OCI-LY1 (cell line): ENCODE measurements at regions not wholly inside any gene's neighbourhood (a gene's known extent, or its start where the extent isn't known, plus 50 kb on each side); places are given as distances from the start of the nearest gene placed in this dataset.

Source experiments
- H2AFZ ChIP-seq: fragments of 200-600 bp; sonication (generic), shearing (Covaris generic); 2 replicates; pipeline ENCODE4 v1.6.0; 2014; ENCODE audit warnings: antibody characterized with exemption, mild to moderate bottlenecking, low read length
- H3F3A ChIP-seq: fragments of 200-600 bp; sonication (generic), shearing (Covaris generic); 2 replicates; pipeline ENCODE4 v1.6.0; 2014; ENCODE audit warnings: mild to moderate bottlenecking, antibody characterized with exemption, low read length, moderate library complexity; ENCODE audit not compliant: insufficient read depth
- H3K27ac ChIP-seq: fragments of 200-600 bp; sonication (generic); 2 replicates; pipeline ENCODE4 v1.5.1; 2014; ENCODE audit warnings: low read length, mixed run types, mild to moderate bottlenecking, low read depth; ENCODE audit not compliant: poor library complexity, severe bottlenecking
- H3K27me3 ChIP-seq: fragments of 200-600 bp; sonication (generic); 2 replicates; pipeline ENCODE4 v1.6.0; 2014; ENCODE audit warnings: antibody characterized with exemption, mild to moderate bottlenecking, low read length, moderate library complexity; ENCODE audit not compliant: insufficient read depth
- H3K36me3 ChIP-seq: fragments of 200-600 bp; sonication (generic); 2 replicates; pipeline ENCODE4 v1.6.1; 2014; ENCODE audit warnings: mild to moderate bottlenecking, antibody characterized with exemption, low read length, moderate library complexity, mixed read lengths; ENCODE audit not compliant: insufficient read depth
- H3K4me1 ChIP-seq: fragments of 200-600 bp; sonication (generic); 2 replicates; pipeline ENCODE4 v1.5.1; 2014; ENCODE audit warnings: mild to moderate bottlenecking, low read length, moderate library complexity; ENCODE audit not compliant: insufficient read depth, severe bottlenecking
- H3K4me2 ChIP-seq: fragments of 200-600 bp; sonication (generic), shearing (Covaris generic); 2 replicates; pipeline ENCODE4 v1.6.1; 2014; ENCODE audit warnings: low read length
- H3K4me3 ChIP-seq: fragments of 200-600 bp; sonication (generic); 2 replicates; pipeline ENCODE4 v1.5.1; 2014; ENCODE audit warnings: low read length, low read depth, mild to moderate bottlenecking, mixed read lengths; ENCODE audit not compliant: poor library complexity, severe bottlenecking
- H3K79me2 ChIP-seq: fragments of 200-600 bp; shearing (Covaris generic); 2 replicates; pipeline ENCODE4 v1.6.1; 2016; ENCODE audit warnings: mixed run types, low read length, mixed read lengths; ENCODE audit not compliant: insufficient read depth
- H3K9ac ChIP-seq: fragments of 200-600 bp; sonication (generic), shearing (Covaris generic); 2 replicates; pipeline ENCODE4 v1.6.1; 2014; ENCODE audit warnings: mild to moderate bottlenecking, low read length, mixed read lengths
- H3K9me2 ChIP-seq: fragments of 200-600 bp; sonication (generic), shearing (Covaris generic); 2 replicates; pipeline ENCODE4 v1.6.1; 2014; ENCODE audit warnings: low read depth, mild to moderate bottlenecking, low read length, mixed read lengths
- H3K9me3 ChIP-seq: fragments of 200-600 bp; shearing (Covaris generic); 2 replicates; pipeline ENCODE4 v1.6.1; 2014; ENCODE audit warnings: low read length, mixed read lengths
- H4K20me1 ChIP-seq: fragments of 200-600 bp; sonication (generic), shearing (Covaris generic); 2 replicates; pipeline ENCODE4 v1.6.0; 2016; ENCODE audit warnings: mild to moderate bottlenecking, low read length; ENCODE audit not compliant: insufficient read depth
- CTCF ChIP-seq: fragments of 200-600 bp; sonication (generic), shearing (Covaris generic); IDR thresholded peaks from 2 replicates; pipeline ENCODE4 v1.5.1; 2017; ENCODE audit warnings: mild to moderate bottlenecking, antibody characterized with exemption, low read length, moderate library complexity, mixed read lengths
- EZH2 ChIP-seq: fragments of 200-600 bp; sonication (generic), shearing (Covaris generic); IDR thresholded peaks from 2 replicates; pipeline ENCODE4 v1.8.0; 2017; ENCODE audit warnings: borderline replicate concordance, mixed run types, mild to moderate bottlenecking, antibody characterized with exemption, low read length, moderate library complexity, mixed read lengths

GRCh38 chr2:156005531-156005930 is 327.0 kb downstream of the NR4A2 start:
- Histone ChIP-seq H3K9me3 (no peaks in the 10 kb centered on the region), H3K9ac (no peak overlapping the region), H3K27me3 (no peaks in the 10 kb centered on the region), H3K9me2 (no peaks in the 10 kb centered on the region), H3K27ac (no peak overlapping the region), H2AFZ (no peak overlapping the region), H3K4me2 (no peak overlapping the region), H3F3A (no peaks in the 10 kb centered on the region; the same call in 1 of the 2 replicates), H3K4me1 (no peaks in the 10 kb centered on the region), H4K20me1 (no peaks in the 10 kb centered on the region), H3K79me2 (no peaks in the 10 kb centered on the region), H3K36me3 (no peaks in the 10 kb centered on the region), H3K4me3 (no peak overlapping the region)
- TF ChIP-seq CTCF = no peak
- no peak for TF ChIP-seq EZH2

GRCh38 chr2:156004459-156004858 is 328.1 kb downstream of the NR4A2 start:
- no peaks in the 10 kb centered on the region for H3K36me3 ChIP-seq
- TF ChIP-seq EZH2 = no peak
- TF ChIP-seq CTCF = no peak

GRCh38 chr2:156003780-156004179 is 328.7 kb downstream of the NR4A2 start:
- no peaks in the 10 kb centered on the region for H3K27me3 ChIP-seq
- H3K27ac ChIP-seq = no peak overlapping the region
- H3K4me1 ChIP-seq = no peaks in the 10 kb centered on the region
- no peaks in the 10 kb centered on the region for H3K9me2 ChIP-seq
- H2AFZ ChIP-seq = no peak overlapping the region
- H3K9ac ChIP-seq = no peak overlapping the region
- H3K4me2 ChIP-seq = no peak overlapping the region
- no peaks in the 10 kb centered on the region for H3K9me3 ChIP-seq
- H3K79me2 ChIP-seq = no peaks in the 10 kb centered on the region
- H3F3A ChIP-seq = no peaks in the 10 kb centered on the region; the same call in 1 of the 2 replicates
- no peaks in the 10 kb centered on the region for H3K36me3 ChIP-seq
- no peaks in the 10 kb centered on the region for H4K20me1 ChIP-seq
- no peak for TF ChIP-seq CTCF
- no peak for TF ChIP-seq EZH2
- H3K4me3 ChIP-seq = no peak overlapping the region

More at GRCh38 chr2:156004459-156004858, 328.1 kb downstream of the NR4A2 start:
- Histone ChIP-seq H3K9me3 (no peaks in the 10 kb centered on the region), H3K4me2 (no peak overlapping the region), H3K27me3 (no peaks in the 10 kb centered on the region), H4K20me1 (no peaks in the 10 kb centered on the region), H3K9ac (no peak overlapping the region), H2AFZ (no peak overlapping the region), H3K9me2 (no peaks in the 10 kb centered on the region), H3K4me1 (no peaks in the 10 kb centered on the region), H3K79me2 (no peaks in the 10 kb centered on the region), H3K27ac (no peak overlapping the region), H3K4me3 (no peak overlapping the region), H3F3A (no peaks in the 10 kb centered on the region; the same call in 1 of the 2 replicates)
